ENCODE measurements at regions not wholly inside any gene's neighbourhood (a gene's known extent, or its start where the extent isn't known, plus 50 kb on each side); places are given as distances from the start of the nearest gene placed in this dataset.

DNA sequence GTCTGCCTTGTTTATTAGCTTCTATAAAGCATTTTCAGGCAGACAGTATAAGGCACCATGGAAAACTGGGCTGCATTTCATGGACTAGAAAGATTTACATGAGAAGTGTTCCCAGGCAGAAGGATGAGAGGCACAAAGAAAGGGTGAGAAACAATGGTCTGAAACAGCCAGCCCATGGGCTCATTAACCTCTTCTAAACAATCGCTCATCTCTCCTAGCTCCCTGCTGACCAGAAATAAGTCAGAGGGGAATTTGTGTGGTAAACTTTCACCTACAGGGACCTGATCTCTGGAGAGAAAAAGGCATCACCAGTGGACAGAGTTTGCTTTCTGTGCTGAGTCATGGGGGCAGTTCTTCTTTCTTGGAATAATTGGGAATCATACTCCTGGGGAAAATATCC is 51.8 kb upstream of the KIRREL3 start:
- DNase-seq (no peak), ATAC-seq (no peak), FAIRE-seq (no peak)
- Histone ChIP-seq H3K4me1 (no peaks in the 10 kb centered on the region), H3K27me3 (no peaks in the 10 kb centered on the region), H3K9me3 (no peaks in the 10 kb centered on the region), H3K36me3 (no peaks in the 10 kb centered on the region), H3K4me3 (no peak overlapping the region), H3K27ac (no peak overlapping the region)
- TF ChIP-seq, protein P1, sequence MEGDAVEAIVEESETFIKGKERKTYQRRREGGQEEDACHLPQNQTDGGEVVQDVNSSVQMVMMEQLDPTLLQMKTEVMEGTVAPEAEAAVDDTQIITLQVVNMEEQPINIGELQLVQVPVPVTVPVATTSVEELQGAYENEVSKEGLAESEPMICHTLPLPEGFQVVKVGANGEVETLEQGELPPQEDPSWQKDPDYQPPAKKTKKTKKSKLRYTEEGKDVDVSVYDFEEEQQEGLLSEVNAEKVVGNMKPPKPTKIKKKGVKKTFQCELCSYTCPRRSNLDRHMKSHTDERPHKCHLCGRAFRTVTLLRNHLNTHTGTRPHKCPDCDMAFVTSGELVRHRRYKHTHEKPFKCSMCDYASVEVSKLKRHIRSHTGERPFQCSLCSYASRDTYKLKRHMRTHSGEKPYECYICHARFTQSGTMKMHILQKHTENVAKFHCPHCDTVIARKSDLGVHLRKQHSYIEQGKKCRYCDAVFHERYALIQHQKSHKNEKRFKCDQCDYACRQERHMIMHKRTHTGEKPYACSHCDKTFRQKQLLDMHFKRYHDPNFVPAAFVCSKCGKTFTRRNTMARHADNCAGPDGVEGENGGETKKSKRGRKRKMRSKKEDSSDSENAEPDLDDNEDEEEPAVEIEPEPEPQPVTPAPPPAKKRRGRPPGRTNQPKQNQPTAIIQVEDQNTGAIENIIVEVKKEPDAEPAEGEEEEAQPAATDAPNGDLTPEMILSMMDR (IDR thresholded peaks at IDR 0.05) = no peak
- intact Hi-C loops (cut with DNase I) = no loop called here
- WGBS, 2 donors = 57 to 62% methylated on average over 1 of the region's 1 CpG

All from pancreas (tissue), 10 donors.